ENCODE measurements at regions not wholly inside any gene's neighbourhood (a gene's known extent, or its start where the extent isn't known, plus 50 kb on each side); places are given as distances from the start of the nearest gene placed in this dataset.

DNA sequence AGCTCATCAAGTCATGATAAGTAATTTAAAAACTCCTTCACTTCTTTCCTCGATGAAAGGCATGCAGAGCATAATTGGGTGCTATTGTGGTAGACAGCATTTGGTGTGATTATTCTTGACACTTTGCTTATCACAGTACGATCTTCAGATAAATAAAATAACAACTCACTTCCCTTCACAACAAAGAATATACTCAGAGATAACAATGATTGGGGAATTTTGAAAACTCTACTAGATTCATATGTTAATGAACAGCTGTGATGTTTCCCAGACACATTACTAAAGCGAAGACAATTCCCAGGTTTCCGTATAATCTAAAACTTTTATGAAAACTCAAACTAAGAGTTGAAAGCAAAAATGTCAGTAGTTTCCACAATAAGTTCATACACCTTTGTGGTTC, 670.6 kb upstream of the EPHA7 start:
- no peaks in the 10 kb centered on the region for H3K4me1 ChIP-seq (ENCODE audit: control insufficient read depth in 4 of 4, insufficient read depth in 4 of 4, low read length in 3 of 4)
- H3K4me3 ChIP-seq (ENCODE audit: low read depth in 1 of 3, low read length in 3 of 3): no peak overlapping the region
- H3K9me3 ChIP-seq (ENCODE audit: control insufficient read depth in 4 of 4, low read length in 3 of 4): no peaks in the 10 kb centered on the region
- WGBS: 56% methylated on average over 4 of the region's 4 CpGs
- DNase-seq (ENCODE audit: low spot score): no peak
- no peak overlapping the region for H3K9ac ChIP-seq (ENCODE audit: low read depth in 1 of 2, low read length in 2 of 2)
- H3K27me3 ChIP-seq (ENCODE audit: control insufficient read depth in 4 of 4, insufficient read depth in 4 of 4, low read length in 3 of 4): no peaks in the 10 kb centered on the region
- TF ChIP-seq GABPA (IDR thresholded peaks at IDR 0.05 in 1 of 2, conservative IDR thresholded peaks at IDR 0.05 in 1 of 2) (no peak), HNF4G (IDR thresholded peaks at IDR 0.05) (no peak), FOXA1 (IDR thresholded peaks at IDR 0.05) (no peak), NR2F2 (IDR thresholded peaks at IDR 0.05) (no peak), YY1 (IDR thresholded peaks at IDR 0.05) (no peak), FOXA2 (IDR thresholded peaks at IDR 0.05) (no peak), SP1 (IDR thresholded peaks at IDR 0.05) (no peak), RXRA (IDR thresholded peaks at IDR 0.05) (no peak), EGR1 (IDR thresholded peaks at IDR 0.05; ENCODE audit: low read depth in 2 of 2) (no peak), TAF1 (conservative IDR thresholded peaks at IDR 0.05) (no peak), JUND (IDR thresholded peaks at IDR 0.05) (no peak)
- TF ChIP-seq, protein P1, sequence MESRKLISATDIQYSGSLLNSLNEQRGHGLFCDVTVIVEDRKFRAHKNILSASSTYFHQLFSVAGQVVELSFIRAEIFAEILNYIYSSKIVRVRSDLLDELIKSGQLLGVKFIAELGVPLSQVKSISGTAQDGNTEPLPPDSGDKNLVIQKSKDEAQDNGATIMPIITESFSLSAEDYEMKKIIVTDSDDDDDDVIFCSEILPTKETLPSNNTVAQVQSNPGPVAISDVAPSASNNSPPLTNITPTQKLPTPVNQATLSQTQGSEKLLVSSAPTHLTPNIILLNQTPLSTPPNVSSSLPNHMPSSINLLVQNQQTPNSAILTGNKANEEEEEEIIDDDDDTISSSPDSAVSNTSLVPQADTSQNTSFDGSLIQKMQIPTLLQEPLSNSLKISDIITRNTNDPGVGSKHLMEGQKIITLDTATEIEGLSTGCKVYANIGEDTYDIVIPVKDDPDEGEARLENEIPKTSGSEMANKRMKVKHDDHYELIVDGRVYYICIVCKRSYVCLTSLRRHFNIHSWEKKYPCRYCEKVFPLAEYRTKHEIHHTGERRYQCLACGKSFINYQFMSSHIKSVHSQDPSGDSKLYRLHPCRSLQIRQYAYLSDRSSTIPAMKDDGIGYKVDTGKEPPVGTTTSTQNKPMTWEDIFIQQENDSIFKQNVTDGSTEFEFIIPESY (IDR thresholded peaks at IDR 0.05): no peak
- TF ChIP-seq, protein P2, sequence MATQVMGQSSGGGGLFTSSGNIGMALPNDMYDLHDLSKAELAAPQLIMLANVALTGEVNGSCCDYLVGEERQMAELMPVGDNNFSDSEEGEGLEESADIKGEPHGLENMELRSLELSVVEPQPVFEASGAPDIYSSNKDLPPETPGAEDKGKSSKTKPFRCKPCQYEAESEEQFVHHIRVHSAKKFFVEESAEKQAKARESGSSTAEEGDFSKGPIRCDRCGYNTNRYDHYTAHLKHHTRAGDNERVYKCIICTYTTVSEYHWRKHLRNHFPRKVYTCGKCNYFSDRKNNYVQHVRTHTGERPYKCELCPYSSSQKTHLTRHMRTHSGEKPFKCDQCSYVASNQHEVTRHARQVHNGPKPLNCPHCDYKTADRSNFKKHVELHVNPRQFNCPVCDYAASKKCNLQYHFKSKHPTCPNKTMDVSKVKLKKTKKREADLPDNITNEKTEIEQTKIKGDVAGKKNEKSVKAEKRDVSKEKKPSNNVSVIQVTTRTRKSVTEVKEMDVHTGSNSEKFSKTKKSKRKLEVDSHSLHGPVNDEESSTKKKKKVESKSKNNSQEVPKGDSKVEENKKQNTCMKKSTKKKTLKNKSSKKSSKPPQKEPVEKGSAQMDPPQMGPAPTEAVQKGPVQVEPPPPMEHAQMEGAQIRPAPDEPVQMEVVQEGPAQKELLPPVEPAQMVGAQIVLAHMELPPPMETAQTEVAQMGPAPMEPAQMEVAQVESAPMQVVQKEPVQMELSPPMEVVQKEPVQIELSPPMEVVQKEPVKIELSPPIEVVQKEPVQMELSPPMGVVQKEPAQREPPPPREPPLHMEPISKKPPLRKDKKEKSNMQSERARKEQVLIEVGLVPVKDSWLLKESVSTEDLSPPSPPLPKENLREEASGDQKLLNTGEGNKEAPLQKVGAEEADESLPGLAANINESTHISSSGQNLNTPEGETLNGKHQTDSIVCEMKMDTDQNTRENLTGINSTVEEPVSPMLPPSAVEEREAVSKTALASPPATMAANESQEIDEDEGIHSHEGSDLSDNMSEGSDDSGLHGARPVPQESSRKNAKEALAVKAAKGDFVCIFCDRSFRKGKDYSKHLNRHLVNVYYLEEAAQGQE (IDR thresholded peaks at IDR 0.05): no peak
- TF ChIP-seq, protein P3, sequence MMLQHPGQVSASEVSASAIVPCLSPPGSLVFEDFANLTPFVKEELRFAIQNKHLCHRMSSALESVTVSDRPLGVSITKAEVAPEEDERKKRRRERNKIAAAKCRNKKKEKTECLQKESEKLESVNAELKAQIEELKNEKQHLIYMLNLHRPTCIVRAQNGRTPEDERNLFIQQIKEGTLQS (IDR thresholded peaks at IDR 0.05): no peak
- TF ChIP-seq, protein P4, sequence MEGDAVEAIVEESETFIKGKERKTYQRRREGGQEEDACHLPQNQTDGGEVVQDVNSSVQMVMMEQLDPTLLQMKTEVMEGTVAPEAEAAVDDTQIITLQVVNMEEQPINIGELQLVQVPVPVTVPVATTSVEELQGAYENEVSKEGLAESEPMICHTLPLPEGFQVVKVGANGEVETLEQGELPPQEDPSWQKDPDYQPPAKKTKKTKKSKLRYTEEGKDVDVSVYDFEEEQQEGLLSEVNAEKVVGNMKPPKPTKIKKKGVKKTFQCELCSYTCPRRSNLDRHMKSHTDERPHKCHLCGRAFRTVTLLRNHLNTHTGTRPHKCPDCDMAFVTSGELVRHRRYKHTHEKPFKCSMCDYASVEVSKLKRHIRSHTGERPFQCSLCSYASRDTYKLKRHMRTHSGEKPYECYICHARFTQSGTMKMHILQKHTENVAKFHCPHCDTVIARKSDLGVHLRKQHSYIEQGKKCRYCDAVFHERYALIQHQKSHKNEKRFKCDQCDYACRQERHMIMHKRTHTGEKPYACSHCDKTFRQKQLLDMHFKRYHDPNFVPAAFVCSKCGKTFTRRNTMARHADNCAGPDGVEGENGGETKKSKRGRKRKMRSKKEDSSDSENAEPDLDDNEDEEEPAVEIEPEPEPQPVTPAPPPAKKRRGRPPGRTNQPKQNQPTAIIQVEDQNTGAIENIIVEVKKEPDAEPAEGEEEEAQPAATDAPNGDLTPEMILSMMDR (IDR thresholded peaks at IDR 0.05; ENCODE audit: low read depth, low read length, missing input control): no peak
- no peaks in the 10 kb centered on the region for H3K36me3 ChIP-seq (ENCODE audit: control insufficient read depth in 4 of 4, insufficient read depth in 3 of 4, low read depth in 1 of 4, low read length in 3 of 4)
- H3K27ac ChIP-seq (ENCODE audit: low read depth in 1 of 2, low read length in 2 of 2): no peak overlapping the region

DNA sequence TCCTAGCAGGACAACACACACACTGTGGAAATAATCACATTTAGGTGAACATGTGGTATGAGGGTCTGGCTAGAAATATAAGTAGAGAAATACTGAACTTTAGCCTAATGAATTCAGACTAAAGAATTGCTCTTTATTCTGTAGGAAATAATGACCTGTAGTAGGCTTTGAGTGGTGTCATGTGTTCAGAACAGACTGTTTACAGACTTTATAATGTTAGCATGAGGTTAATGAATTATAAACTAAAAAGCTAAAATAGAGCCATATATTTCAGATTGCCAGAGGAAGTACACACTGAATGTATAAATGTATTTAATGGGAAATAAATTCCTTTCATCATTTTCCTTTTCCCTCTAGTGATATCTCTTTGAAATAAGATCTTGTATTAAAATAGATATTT, 669.5 kb upstream of the EPHA7 start:
- DNase-seq (ENCODE audit: low spot score): no peak
- H3K4me1 ChIP-seq (ENCODE audit: control insufficient read depth in 4 of 4, insufficient read depth in 4 of 4, low read length in 3 of 4): no peaks in the 10 kb centered on the region
- H3K9me3 ChIP-seq (ENCODE audit: control insufficient read depth in 4 of 4, low read length in 3 of 4): no peaks in the 10 kb centered on the region
- no peak overlapping the region for H3K9ac ChIP-seq (ENCODE audit: low read depth in 1 of 2, low read length in 2 of 2)
- TF ChIP-seq TAF1 (conservative IDR thresholded peaks at IDR 0.05): no peak
- no peak overlapping the region for H3K27ac ChIP-seq (ENCODE audit: low read depth in 1 of 2, low read length in 2 of 2)
- H3K4me3 ChIP-seq (ENCODE audit: low read depth in 1 of 3, low read length in 3 of 3): no peak overlapping the region
- no peaks in the 10 kb centered on the region for H3K36me3 ChIP-seq (ENCODE audit: control insufficient read depth in 4 of 4, insufficient read depth in 3 of 4, low read depth in 1 of 4, low read length in 3 of 4)
- H3K27me3 ChIP-seq (ENCODE audit: control insufficient read depth in 4 of 4, insufficient read depth in 4 of 4, low read length in 3 of 4): no peaks in the 10 kb centered on the region
